Left lung (tissue), 4 donors: ENCODE measurements at regions not wholly inside any gene's neighbourhood (a gene's known extent, or its start where the extent isn't known, plus 50 kb on each side); places are given as distances from the start of the nearest gene placed in this dataset.

ENCODE experiments used
- ATAC-seq: fragments of 200-7000 bp; cut with Tn5 transposase; one replicate; pipeline ENCODE4 v1.9.1; 2020; ENCODE audit warnings: moderate library complexity
- DNase-seq, 4 donors: peaks; one replicate each; pipeline ENCODE4 v3.0.0-alpha.2; 2013 to 2020
- H3K27ac ChIP-seq, 2 donors: fragments of 200-600 bp; sonication (generic) in 1 of 2; one replicate each; pipeline versions ENCODE4 v1.5.0 to v1.8.0; 2020 to 2021
- H3K27me3 ChIP-seq, 2 donors: fragments of 200-600 bp; sonication (generic) in 1 of 2; one replicate each; pipeline versions ENCODE4 v1.5.0 to v1.8.0; 2020 to 2021
- H3K36me3 ChIP-seq, 2 donors: fragments of 200-600 bp; sonication (generic) in 1 of 2; one replicate each; pipeline versions ENCODE4 v1.5.0 to v1.8.0; 2020 to 2021
- H3K4me1 ChIP-seq, 2 donors: fragments of 200-600 bp; one replicate each; pipeline ENCODE4 v1.8.0; 2021
- H3K4me3 ChIP-seq, 2 donors: fragments of 200-600 bp; sonication (generic) in 1 of 2; one replicate each; pipeline versions ENCODE4 v1.5.0 to v1.8.0; 2020 to 2021; ENCODE audit warnings: mild to moderate bottlenecking in 1 of 2
- H3K9me3 ChIP-seq, 2 donors: fragments of 200-600 bp; sonication (generic) in 1 of 2; one replicate each; pipeline versions ENCODE4 v1.5.0 to v1.8.0; 2020 to 2021
- intact Hi-C, 2 donors: fragments of 100-400 bp; cut with DNase I; formaldehyde crosslinking; loops; one replicate each; pipeline versions ENCODE4 v1.11.2 to v1.14.2; 2022
- TF ChIP-seq, protein P1 (sequence below), 2 donors: fragments of 200-600 bp; sonication (generic) in 1 of 2; IDR thresholded peaks; one replicate each; pipeline versions ENCODE4 v1.5.0 to v1.8.0; 2021; ENCODE audit warnings: antibody characterized with exemption in 2 of 2
- donor health status: DM: no; HTN: yes; CAD: no.
- donor health status: DM: no; HTN: no; CAD: no.

DNA sequence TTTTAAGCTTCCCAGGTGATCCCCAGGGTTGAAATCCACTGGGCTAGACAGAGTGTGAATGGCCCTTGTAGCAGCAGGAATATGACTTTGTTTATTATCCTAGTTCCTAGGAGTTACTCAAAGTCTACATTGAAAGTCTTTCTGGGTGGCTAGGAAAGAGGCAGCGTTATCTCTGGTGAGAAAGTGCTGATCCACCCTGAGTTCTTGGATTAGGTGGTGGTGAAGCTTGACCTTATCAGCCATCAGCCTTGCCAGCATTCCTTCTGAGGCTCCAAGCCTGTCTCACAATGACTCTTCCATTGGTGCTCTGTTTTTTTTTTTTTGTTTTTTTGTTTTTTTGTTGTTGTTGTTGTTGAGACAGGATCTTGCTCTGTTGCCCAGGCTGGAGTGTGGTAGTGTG is 83.1 kb upstream of the CLCN4 start:
- Histone ChIP-seq H3K9me3 (no peaks in the 10 kb centered on the region), H3K4me1 (no peaks in the 10 kb centered on the region), H3K27me3 (no peaks in the 10 kb centered on the region), H3K27ac (no peak overlapping the region), H3K36me3 (peaks cover 0 to 6% of the 10 kb centered on the region in 2 donors), H3K4me3 (no peak overlapping the region)
- ATAC-seq: no peak
- TF ChIP-seq, protein P1, sequence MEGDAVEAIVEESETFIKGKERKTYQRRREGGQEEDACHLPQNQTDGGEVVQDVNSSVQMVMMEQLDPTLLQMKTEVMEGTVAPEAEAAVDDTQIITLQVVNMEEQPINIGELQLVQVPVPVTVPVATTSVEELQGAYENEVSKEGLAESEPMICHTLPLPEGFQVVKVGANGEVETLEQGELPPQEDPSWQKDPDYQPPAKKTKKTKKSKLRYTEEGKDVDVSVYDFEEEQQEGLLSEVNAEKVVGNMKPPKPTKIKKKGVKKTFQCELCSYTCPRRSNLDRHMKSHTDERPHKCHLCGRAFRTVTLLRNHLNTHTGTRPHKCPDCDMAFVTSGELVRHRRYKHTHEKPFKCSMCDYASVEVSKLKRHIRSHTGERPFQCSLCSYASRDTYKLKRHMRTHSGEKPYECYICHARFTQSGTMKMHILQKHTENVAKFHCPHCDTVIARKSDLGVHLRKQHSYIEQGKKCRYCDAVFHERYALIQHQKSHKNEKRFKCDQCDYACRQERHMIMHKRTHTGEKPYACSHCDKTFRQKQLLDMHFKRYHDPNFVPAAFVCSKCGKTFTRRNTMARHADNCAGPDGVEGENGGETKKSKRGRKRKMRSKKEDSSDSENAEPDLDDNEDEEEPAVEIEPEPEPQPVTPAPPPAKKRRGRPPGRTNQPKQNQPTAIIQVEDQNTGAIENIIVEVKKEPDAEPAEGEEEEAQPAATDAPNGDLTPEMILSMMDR (IDR thresholded peaks at IDR 0.05): no peak
- intact Hi-C loops: no loop called here
- no peak for DNase-seq

- no peaks in the 10 kb centered on the region for H3K4me1 ChIP-seq
- ATAC-seq: no peak
- intact Hi-C loops: no loop called here
- H3K4me3 ChIP-seq: no peak overlapping the region
- no peaks in the 10 kb centered on the region for H3K9me3 ChIP-seq
- DNase-seq: no peak
- no peaks in the 10 kb centered on the region for H3K27me3 ChIP-seq
- H3K36me3 ChIP-seq: peaks cover 0 to 6% of the 10 kb centered on the region in 2 donors
- H3K27ac ChIP-seq: no peak overlapping the region
- TF ChIP-seq, protein P1 (IDR thresholded peaks at IDR 0.05): no peak
Measured at GRCh38 chrX:10074241-10074941, 82.4 kb upstream of the CLCN4 start.

GRCh38 chrX:10076765-10077164 is 80.0 kb upstream of the CLCN4 start:
- H3K36me3 ChIP-seq: peaks cover 0 to 14% of the 10 kb centered on the region in 2 donors
- TF ChIP-seq, protein P1 (IDR thresholded peaks at IDR 0.05): no peak
- no peak for ATAC-seq
- no peak overlapping the region for H3K27ac ChIP-seq
- no peaks in the 10 kb centered on the region for H3K27me3 ChIP-seq
- DNase-seq: no peak
- no peaks in the 10 kb centered on the region for H3K9me3 ChIP-seq
- no peak overlapping the region for H3K4me3 ChIP-seq
- intact Hi-C loops: no loop called here
- H3K4me1 ChIP-seq: no peaks in the 10 kb centered on the region

DNA sequence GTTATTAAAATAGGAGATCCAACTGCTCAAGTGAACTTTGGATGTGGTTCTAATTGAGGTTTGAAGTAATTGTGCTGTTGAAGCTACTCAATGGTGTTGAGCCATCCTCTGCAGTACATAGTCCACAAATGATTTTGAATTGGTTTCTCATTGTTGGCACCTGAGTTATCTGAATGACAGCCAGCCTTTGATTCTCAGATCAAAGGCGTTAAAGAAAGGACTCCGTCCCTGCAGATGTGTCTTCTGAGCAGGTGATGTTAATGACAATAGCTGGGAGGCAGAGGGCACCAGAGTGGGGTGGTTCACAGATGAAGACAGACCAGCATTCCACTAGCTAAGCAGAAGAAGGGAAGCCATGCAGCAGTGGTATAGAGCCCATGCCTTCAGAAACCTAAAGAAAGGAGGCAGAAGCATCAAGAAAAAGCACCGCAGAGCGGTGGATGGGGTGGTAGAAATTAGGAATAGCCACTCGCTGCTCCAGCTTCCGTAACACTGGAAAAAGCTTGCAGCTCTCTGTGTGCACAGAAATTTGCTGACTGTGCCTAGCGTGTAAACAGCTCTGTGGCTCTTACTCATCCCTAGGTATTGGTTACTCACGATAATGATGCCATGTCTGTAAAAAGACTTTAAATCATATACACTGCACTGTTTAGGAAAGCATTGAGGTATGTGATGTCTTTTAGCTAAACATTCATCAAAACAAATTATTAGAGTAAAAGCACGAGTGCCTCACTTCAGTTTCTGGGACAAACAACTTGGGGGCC is 79.2 kb upstream of the CLCN4 start:
- ATAC-seq: no peak
- TF ChIP-seq, protein P1 (IDR thresholded peaks at IDR 0.05): no peak
- H3K36me3 ChIP-seq: peaks cover 0 to 14% of the 10 kb centered on the region in 2 donors
- intact Hi-C loops: no loop called here
- no peaks in the 10 kb centered on the region for H3K9me3 ChIP-seq
- peaks cover 0 to under 1% of the 10 kb centered on the region in 2 donors for H3K4me1 ChIP-seq
- no peaks in the 10 kb centered on the region for H3K27me3 ChIP-seq
- DNase-seq: no peak
- H3K27ac ChIP-seq: no peak overlapping the region
- H3K4me3 ChIP-seq: no peak overlapping the region

DNA sequence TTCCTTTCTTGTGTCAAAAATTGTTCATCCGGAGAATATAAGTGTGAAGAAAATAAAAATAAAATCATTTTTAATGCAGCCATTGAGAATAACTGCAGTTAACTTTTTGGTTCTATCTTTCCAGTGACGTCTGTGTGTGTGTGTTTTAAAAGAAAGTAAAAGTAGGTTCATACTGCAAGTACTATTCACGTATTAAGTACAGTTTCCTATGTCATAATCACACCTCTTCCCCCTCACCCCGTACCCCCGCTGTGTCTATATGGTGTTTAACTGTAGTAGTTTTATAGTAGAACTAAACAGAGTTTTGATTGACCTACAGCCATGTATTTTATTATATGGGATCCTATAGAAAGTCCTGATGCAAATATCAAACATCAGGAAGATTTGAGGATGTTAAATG is 78.5 kb upstream of the CLCN4 start:
- no peak overlapping the region for H3K4me3 ChIP-seq
- DNase-seq: no peak
- peaks cover 0 to 14% of the 10 kb centered on the region in 2 donors for H3K36me3 ChIP-seq
- H3K4me1 ChIP-seq: peaks cover 5 to 6% of the 10 kb centered on the region in 2 donors
- H3K27ac ChIP-seq: no peak overlapping the region
- H3K9me3 ChIP-seq: no peaks in the 10 kb centered on the region
- no peak for ATAC-seq
- TF ChIP-seq, protein P1 (IDR thresholded peaks at IDR 0.05): no peak
- no peaks in the 10 kb centered on the region for H3K27me3 ChIP-seq
- intact Hi-C loops: no loop called here
